Kidney (tissue), 13 donors: ENCODE measurements at regions not wholly inside any gene's neighbourhood (a gene's known extent, or its start where the extent isn't known, plus 50 kb on each side); places are given as distances from the start of the nearest gene placed in this dataset.

Experiments used
- DNase-seq, 5 donors: peaks; one replicate each; pipeline ENCODE4 v3.0.0-alpha.2; 2013 to 2020
- FAIRE-seq: peaks from 2 replicates; lab custom pipeline; 2012; peaks lifted over from hg19 to GRCh38; lab: Jason Lieb, UNC
- H3K27ac ChIP-seq, 2 donors: one replicate each; pipeline ENCODE4 v1.7.0; 2013; ENCODE audit warnings: low read depth in 2 of 2, low read length in 2 of 2, inconsistent platforms in 1 of 2
- H3K27me3 ChIP-seq: one replicate; pipeline ENCODE4 v1.7.1; 2013; ENCODE audit warnings: low read length, inconsistent platforms; ENCODE audit not compliant: control insufficient read depth, insufficient read depth
- H3K36me3 ChIP-seq, 3 donors: one replicate each; pipeline versions ENCODE4 v1.7.0 to v1.7.1; 2013; ENCODE audit warnings: low read length in 3 of 3, control low read depth in 1 of 3, inconsistent platforms in 1 of 3; ENCODE audit not compliant: insufficient read depth in 3 of 3, control insufficient read depth in 2 of 3
- H3K4me1 ChIP-seq, 3 donors: one replicate each; pipeline versions ENCODE4 v1.7.0 to v1.7.1; 2013; ENCODE audit warnings: low read length in 3 of 3, inconsistent platforms in 1 of 3, low read depth in 1 of 3; ENCODE audit not compliant: control insufficient read depth in 2 of 3, insufficient read depth in 2 of 3
- H3K4me3 ChIP-seq, 3 donors: one replicate each; pipeline versions ENCODE4 v1.7.0 to v1.8.1; 2013; ENCODE audit warnings: low read length in 3 of 3, control low read depth in 1 of 3, inconsistent platforms in 1 of 3
- H3K9ac ChIP-seq, 3 donors: one replicate each; pipeline versions ENCODE4 v1.7.0 to v1.7.1; 2013; ENCODE audit warnings: low read length in 3 of 3, control low read depth in 1 of 3, inconsistent platforms in 1 of 3
- H3K9me3 ChIP-seq, 3 donors: one replicate each; pipeline versions ENCODE4 v1.7.0 to v1.7.1; 2013; ENCODE audit warnings: low read length in 3 of 3, control low read depth in 1 of 3, inconsistent platforms in 1 of 3; ENCODE audit not compliant: control insufficient read depth in 2 of 3, insufficient read depth in 1 of 3
- CTCF ChIP-seq: IDR thresholded peaks from 3 replicates; pipeline ENCODE4 v1.5.1; 2012; ENCODE audit warnings: mild to moderate bottlenecking, moderate library complexity, borderline replicate concordance; ENCODE audit not compliant: insufficient read depth; ENCODE audit errors: extremely low read depth
- intact Hi-C: fragments of 100-400 bp; cut with DNase I; formaldehyde crosslinking; loops from one replicate; pipeline ENCODE4 v1.11.1; 2022
- donor health status: control.
- donor health status: control.
- donor health status: control.
- donor health status: control.
- donor health status: control.
- donor health status: DM: yes; HTN: yes; CAD: no.
- donor health status: Normal renal cell carcinoma (clear cell type).

- H3K4me1 ChIP-seq = no peaks in the 10 kb centered on the region
- H3K27me3 ChIP-seq = no peaks in the 10 kb centered on the region
- H3K36me3 ChIP-seq = no peaks in the 10 kb centered on the region
- TF ChIP-seq CTCF = no peak
- DNase-seq (no peak), FAIRE-seq (no peak)
- H3K4me3 ChIP-seq = no peak overlapping the region
- no peak overlapping the region for H3K27ac ChIP-seq
- no peak overlapping the region for H3K9ac ChIP-seq
- H3K9me3 ChIP-seq = no peaks in the 10 kb centered on the region
- intact Hi-C loops = no loop called here
Observed at GRCh38 chr2:144290276-144290675, 229.6 kb downstream of the ZEB2 start.

- H3K4me1 ChIP-seq = no peaks in the 10 kb centered on the region
- no peak overlapping the region for H3K4me3 ChIP-seq
- H3K27me3 ChIP-seq = no peaks in the 10 kb centered on the region
- FAIRE-seq = no peak
- no peaks in the 10 kb centered on the region for H3K9me3 ChIP-seq
- no peak for TF ChIP-seq CTCF
- H3K36me3 ChIP-seq = no peaks in the 10 kb centered on the region
- H3K27ac ChIP-seq = no peak overlapping the region
- intact Hi-C loops = no loop called here
- DNase-seq = no peak
- no peak overlapping the region for H3K9ac ChIP-seq
Observed at GRCh38 chr2:144288438-144288837, 231.5 kb downstream of the ZEB2 start.

- Histone ChIP-seq H3K4me3 (no peak overlapping the region), H3K36me3 (no peaks in the 10 kb centered on the region), H3K9ac (no peak overlapping the region), H3K27ac (no peak overlapping the region), H3K4me1 (no peaks in the 10 kb centered on the region), H3K9me3 (no peaks in the 10 kb centered on the region), H3K27me3 (no peaks in the 10 kb centered on the region)
- DNase-seq (no peak), FAIRE-seq (no peak)
- TF ChIP-seq CTCF = no peak
- intact Hi-C loops = no loop called here
Observed at GRCh38 chr2:144285324-144285723, 234.6 kb downstream of the ZEB2 start.

- no peaks in the 10 kb centered on the region for H3K9me3 ChIP-seq
- no peaks in the 10 kb centered on the region for H3K36me3 ChIP-seq
- no peak overlapping the region for H3K4me3 ChIP-seq
- no peak overlapping the region for H3K9ac ChIP-seq
- no peaks in the 10 kb centered on the region for H3K27me3 ChIP-seq
- TF ChIP-seq CTCF = no peak
- DNase-seq = no peak
- no peak for FAIRE-seq
- H3K4me1 ChIP-seq = no peaks in the 10 kb centered on the region
- intact Hi-C loops = no loop called here
- no peak overlapping the region for H3K27ac ChIP-seq
Observed at GRCh38 chr2:144281476-144281875, 238.4 kb downstream of the ZEB2 start.
